GM19239 (cell line): ENCODE measurements at regions not wholly inside any gene's neighbourhood (a gene's known extent, or its start where the extent isn't known, plus 50 kb on each side); places are given as distances from the start of the nearest gene placed in this dataset.

Experiments used
- DNase-seq: peaks from one replicate; pipeline ENCODE4 v3.0.0; 2011; ENCODE audit warnings: low spot score; ENCODE audit not compliant: insufficient read length
- FAIRE-seq: peaks from 2 replicates; lab custom pipeline; 2011; peaks lifted over from hg19 to GRCh38; lab: Jason Lieb, UNC

DNA sequence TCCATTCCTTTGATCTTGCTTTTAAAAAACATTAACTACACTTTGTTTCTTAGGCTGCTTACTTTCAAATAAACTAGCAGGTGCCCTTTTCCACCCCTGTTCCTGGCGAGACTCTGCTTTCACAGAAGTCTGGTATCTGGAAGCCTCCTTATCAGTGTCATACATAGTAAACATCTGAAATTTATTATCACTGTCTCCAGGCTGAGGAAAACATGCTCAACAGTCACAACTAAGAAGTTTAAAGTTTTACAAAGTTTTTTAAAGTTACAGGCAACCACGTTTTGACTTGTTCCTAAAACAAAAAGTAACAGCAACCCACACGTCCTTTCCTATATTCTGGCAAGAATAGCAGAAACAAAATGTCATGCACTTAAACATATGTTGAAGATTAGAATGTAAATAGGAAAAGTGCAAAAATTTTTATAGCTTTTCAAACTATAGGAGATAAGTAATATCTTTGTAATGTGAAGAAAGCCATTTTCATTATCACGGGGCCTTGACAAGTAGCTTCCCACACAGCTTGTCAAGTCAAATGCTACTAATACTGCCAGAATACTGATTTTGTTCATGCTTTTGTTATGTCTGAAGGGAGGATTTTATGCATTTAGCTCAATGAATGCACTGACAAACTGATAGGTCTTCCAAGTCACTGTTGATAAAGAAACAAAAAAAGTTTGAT, 275.2 kb upstream of the KCNMB2 start:
- no peak for DNase-seq
- FAIRE-seq: no peak

DNA sequence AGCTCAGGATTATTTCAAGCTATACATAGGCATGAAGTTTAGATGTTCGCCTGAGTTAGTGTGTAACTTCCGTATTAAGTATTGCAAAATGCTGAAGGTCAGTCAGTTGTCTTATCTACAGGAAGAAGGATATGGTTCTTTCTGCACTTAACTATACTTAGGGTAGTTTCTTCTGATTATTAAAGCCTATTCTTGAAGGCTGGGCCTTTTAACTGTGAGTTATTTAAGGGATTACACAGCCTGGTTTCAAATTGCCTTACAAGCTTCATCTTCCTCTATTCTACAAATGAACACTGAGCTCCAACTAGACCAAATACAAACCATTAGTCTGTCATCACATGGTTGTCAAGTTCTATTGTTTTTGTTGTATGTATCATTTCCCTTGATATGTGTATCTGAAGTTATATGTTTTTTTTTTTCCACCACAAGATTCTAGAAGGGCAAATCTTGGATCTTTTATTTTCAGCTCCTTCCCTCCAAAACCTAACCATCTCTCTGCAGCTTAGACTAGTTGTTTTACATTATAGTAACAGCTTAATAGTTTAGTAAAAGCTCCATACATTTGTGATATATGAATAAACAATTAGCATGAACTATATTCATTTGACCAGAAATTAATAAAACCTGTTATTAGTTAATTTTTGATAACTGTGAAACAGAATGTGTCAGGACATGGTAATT, 272.9 kb upstream of the KCNMB2 start:
- DNase-seq (no peak), FAIRE-seq (no peak)

- FAIRE-seq: no peak
- DNase-seq: no peak
Measured at GRCh38 chr3:178267158-178267844, 268.9 kb upstream of the KCNMB2 start.

- no peak for FAIRE-seq
- no peak for DNase-seq
Measured at GRCh38 chr3:178270838-178271237, 265.4 kb upstream of the KCNMB2 start.

DNA sequence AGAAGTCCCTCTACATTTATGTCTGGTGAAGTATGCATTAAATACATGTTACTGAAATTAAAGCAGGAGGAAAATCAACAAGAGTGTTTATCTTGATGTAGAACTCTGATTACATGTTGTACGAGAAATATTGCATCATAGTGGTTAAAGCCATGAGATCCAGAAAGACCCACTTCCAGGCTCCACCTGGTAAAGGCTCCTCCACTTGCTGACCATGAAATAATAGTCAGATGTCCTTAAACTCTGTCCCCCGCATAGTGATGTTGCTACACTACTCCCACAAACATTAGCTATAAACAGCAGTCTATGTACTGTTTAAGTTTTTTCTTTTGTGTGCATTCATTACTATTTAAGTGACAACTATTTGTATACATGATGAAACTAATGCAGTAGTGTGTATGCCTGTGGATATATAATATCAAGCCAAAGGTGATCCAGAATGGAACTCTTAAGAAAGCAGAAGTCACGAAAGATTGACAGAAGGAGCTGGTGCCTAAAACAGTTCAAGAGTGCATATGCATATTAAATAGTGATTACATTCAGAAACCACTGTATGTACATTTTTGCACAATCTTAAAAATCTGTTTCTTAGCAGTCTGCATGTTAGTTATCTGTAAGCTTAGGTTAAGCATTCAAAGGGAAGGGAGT, 264.4 kb upstream of the KCNMB2 start:
- no peak for DNase-seq
- no peak for FAIRE-seq

DNA sequence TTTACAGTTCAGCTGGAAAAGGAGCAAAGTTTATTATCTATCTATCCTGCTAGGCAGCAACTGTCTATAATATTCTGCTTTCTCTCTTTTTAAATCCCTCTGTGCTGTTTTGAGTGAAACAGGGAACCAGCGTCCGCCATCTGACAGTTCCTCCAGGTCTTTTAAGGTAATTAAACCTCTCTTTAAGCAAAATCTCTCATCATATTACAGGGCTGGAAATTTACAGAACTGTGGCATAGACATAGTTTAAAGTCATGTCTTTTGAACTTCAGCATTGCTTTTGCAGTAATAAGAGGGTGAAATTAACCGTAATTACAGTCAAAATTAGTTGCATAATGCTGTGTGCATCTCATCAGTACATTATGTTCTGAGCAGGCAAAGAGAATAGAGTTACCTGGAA, 263.4 kb upstream of the KCNMB2 start:
- DNase-seq (no peak), FAIRE-seq (no peak)

- FAIRE-seq (no peak), DNase-seq (no peak)
Measured at GRCh38 chr3:178274711-178275110, 261.5 kb upstream of the KCNMB2 start.

DNA sequence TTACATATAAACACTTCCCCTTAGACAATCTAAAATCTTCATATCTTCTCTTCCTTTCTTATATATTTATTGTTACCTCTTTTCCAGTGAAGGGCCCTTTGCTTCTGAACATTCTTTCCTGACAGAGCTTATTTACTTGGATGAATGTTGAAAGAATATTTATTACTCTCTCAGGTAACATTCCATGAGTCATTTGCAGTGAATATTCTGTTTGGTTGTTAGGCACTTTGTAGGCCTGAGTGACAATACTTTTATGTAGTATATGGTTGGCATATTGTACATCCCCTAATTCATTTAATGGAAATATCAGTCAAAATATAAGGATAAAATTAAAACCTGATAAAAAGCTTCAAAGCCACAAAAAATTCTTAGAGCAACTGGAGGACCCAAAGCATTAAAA, 260.9 kb upstream of the KCNMB2 start:
- no peak for DNase-seq
- FAIRE-seq: no peak

GRCh38 chr3:178275793-178276192, 260.4 kb upstream of the KCNMB2 start:
- DNase-seq (no peak), FAIRE-seq (no peak)

GRCh38 chr3:178277605-178278004, 258.6 kb upstream of the KCNMB2 start:
- DNase-seq (no peak), FAIRE-seq (no peak)

DNA sequence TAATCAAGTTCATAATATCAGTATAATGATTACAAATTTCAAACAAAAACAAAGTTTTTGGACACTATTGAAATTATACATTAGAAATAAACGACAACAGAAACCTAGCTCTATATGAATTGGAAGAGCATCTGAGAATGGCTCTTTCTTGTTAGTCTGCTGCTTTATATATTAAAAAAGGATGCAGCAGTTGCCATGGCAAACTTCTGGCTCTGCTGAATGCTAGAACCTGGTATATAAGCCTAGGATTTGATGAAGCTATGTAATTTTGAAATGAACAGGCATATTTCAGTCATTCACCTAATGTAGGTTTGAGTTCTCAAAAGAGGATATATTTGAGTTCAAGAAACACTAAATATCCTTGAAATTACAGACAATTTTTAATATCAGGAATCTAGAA, 252.7 kb upstream of the KCNMB2 start:
- DNase-seq: no peak
- FAIRE-seq: no peak

DNA sequence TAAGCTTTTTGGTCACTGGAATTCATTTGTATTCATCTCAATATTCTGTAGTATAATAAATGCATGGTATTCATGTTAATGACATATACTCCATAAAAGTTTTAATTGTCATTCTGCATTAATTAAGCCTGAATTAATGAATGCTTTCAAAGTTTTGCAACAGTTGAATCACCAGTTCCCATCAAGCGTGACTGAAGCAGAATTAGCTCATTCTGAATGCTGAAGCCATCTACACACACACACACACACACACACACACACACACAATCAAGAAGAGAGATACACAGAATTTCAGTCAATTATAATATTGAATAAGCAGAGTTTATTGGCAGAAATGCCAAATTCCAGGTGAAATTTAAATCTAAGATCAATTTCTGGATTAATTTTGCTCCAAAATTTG, 252.1 kb upstream of the KCNMB2 start:
- DNase-seq (no peak), FAIRE-seq (no peak)

DNA sequence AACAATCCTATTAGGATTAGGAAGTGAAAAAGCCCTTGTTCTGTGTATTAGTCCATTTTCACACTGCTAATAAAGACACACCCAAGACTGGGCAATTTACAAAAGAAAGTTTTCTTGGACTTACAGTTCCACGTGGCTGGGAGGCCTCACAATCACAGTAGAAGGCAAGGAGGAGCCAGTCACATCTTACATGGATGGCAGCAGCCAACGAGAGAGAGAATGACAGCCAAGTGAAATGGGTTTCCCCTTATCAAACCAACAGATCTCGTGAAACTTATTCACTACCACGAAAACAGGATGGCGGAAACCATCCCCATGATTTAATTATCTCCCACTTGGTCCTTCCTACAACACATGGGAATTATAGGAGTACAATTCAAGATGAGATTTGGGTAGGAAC, 248.2 kb upstream of the KCNMB2 start:
- DNase-seq: no peak
- no peak for FAIRE-seq

DNA sequence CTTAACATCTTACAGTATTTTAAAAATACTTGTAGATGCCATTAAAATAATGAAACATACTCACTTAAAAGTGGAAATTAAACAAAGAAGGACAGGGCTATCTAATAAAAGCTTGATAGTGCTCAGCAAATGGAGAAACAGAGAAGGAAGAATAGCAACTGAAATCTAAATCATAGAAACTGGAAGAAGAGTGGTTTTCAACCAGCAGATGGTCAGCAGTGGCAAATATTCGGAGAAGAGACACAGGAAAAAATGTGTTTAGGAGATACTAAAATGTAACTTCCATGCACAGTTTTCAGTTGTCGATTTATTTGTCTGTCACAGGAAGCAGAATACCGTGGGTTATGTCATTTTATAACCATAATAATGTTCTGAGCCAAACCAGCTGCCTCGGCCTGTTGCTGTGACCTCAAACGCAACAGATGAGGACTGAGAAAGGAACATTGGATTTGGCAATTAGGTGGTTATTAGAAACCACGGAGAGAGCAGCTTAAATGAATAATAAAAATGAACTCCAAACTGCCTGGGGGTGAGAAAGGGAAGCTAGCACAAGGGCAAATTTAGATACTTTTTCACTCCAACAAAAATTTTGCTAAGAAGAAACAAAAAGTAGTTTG, 246.6 kb upstream of the KCNMB2 start:
- DNase-seq (no peak), FAIRE-seq (no peak)

DNA sequence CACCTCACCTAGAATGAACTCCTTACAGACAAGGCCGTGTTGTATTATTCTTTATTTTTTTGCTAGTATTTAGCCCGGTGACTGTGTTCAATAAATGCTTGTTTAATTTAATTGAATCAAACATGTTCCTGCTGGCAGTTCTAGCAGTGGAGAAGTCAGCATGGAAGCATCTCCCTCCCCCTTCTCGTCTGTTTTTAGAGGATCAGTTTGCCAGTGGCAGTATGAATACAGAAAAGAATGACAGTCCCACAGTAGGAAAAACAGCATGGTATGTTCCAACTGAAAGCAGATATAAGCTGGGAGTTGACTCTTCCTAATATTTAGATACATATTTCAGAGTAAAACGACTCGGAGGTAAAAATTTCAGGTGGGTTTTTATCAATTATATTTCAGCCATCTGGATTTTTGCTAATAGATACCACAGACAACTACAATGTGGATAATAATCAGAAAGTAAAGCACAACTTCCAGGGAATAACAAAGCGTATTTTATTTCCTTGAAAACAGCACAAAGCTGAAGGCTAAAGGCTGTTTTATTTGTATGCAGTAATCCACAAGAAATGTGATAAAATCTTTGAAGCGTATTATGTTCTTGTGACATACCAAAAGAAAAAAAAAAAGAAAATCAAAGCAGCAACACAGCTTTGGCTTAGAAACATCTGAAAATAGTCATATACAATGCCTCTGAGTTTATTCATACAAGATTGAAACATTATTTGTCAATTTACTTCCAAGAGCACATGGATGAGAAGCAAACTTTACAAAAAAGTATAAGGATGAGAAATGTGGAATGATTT, 244.5 kb upstream of the KCNMB2 start:
- no peak for FAIRE-seq
- no peak for DNase-seq

DNA sequence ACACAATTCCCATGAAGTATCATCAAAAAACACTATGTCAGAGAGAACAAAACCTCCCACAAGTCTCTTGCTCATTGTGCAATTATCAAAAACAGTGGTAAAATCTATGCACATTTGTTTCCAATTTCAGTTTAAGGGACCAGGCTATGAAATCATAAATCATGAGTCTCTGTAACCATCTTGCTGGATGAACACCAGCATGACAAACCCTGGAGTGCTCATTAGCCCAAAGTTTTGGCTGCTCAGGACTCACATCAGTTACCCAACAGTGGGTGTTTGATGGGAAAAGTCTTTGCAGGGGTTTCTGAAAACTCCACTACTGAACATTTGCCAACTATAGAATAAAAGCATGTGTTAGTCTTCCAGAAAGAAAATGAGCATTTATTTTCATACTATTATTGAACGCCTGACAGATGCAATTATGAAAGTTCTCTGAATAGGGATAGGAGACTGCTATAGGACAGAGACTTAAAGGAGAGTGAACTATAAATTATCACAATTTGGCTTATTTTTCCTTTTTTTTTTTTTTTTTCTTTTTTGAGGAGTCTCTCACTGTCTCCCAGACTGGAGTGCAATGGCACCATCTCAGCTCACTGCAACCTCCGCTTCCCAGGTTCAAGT, 240.8 kb upstream of the KCNMB2 start:
- no peak for DNase-seq
- FAIRE-seq: no peak

- FAIRE-seq (no peak), DNase-seq (no peak)
Measured at GRCh38 chr3:178297199-178297598, 239.0 kb upstream of the KCNMB2 start.

DNA sequence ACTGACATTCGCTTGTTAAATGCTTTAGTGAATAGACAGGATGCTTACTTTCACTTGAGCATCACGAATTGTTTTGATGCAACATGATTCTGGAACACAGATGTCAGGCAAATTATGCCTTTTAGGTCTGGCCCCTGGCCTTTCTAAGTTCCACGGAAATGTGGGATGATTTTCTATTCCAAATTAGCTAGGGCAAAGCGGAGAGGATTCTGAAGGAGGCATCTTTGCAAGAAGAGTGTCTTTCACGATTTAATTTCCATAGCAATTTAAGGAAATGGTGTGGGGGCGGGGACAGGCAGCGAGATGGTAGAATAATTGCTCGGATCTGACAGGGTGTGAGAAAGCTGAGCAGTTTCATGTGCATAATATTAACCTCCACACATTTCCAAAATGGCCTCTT, 238.5 kb upstream of the KCNMB2 start:
- no peak for FAIRE-seq

DNA sequence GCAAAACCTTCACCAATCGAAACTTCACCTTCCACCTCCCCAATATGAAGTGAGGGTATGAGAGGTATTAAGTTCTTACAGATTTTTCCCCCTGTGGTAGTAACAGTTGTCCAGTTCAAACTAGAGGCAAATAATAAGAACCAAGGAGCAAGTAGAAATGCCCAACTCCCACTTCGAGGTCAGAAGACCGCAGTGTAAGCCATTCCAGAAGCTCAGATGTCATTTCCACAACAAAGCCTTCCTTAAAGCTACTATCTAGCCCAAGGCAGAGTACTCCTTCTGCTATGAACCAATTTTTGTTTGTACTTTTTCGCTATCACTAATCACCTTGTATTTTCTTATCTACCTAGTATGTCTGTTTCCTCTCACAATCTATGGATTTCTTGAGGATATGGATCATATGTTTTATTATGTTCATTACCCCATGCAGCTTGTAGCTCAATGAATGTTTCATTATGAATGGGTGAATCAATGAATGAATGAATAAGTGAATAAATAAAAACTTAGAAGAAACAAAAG, 235.7 kb upstream of the KCNMB2 start:
- no peak for DNase-seq
- FAIRE-seq: no peak

More for the DNA sequence above, 238.5 kb upstream of the KCNMB2 start:
- no peak for DNase-seq
